A673 (cell line): ENCODE measurements at regions not wholly inside any gene's neighbourhood (a gene's known extent, or its start where the extent isn't known, plus 50 kb on each side); places are given as distances from the start of the nearest gene placed in this dataset.

Experiments
- CTCF ChIP-seq: fragments of 300-800, 200-600 bp; sonication (generic); conservative IDR thresholded peaks from 2 replicates; pipeline ENCODE4 v1.5.1; 2017; ENCODE audit warnings: low read depth, mild to moderate bottlenecking, antibody characterized with exemption, low read length, moderate library complexity, mixed read lengths
- EZH2 ChIP-seq: fragments of 200-600 bp; sonication (generic); IDR thresholded peaks from 2 replicates; pipeline ENCODE4 v1.6.1; 2017; ENCODE audit warnings: borderline replicate concordance, low read depth, mild to moderate bottlenecking, mixed read lengths, antibody characterized with exemption, low read length; ENCODE audit not compliant: poor library complexity, severe bottlenecking

- TF ChIP-seq CTCF: no peak
- no peak for TF ChIP-seq EZH2
Measured at GRCh38 chr5:120792477-120792876, 328.4 kb downstream of the PRR16 start.
